Motor neuron (in vitro differentiated cells): ENCODE measurements at regions not wholly inside any gene's neighbourhood (a gene's known extent, or its start where the extent isn't known, plus 50 kb on each side); places are given as distances from the start of the nearest gene placed in this dataset.
A peak's percentile ranks its signal among the peaks of the same experiment; 100 is the strongest.

ENCODE experiments used
- ATAC-seq, 8 experiments: fragments of 200-7000 bp; cut with Tn5 transposase; replicated peaks in 6 of 8; 2 replicates each; pipeline ENCODE4 v1.8.0; 2021; ENCODE audit warnings: mild to moderate bottlenecking in 8 of 8, moderate library complexity in 8 of 8
- H3K27ac ChIP-seq, 2 donors: fragments of 250-450 bp; sonication (Bioruptor Pico); 2 replicates each; pipeline ENCODE4 v1.9.0; 2021; ENCODE audit warnings: antibody characterized with exemption in 2 of 2, mild to moderate bottlenecking in 2 of 2, moderate library complexity in 1 of 2
- H3K4me1 ChIP-seq, 2 donors: fragments of 250-450 bp; sonication (Bioruptor Pico); replicated peaks in 1 of 2; 2 replicates each; pipeline ENCODE4 v1.6.1; 2021; ENCODE audit warnings: antibody characterized with exemption in 2 of 2, mild to moderate bottlenecking in 2 of 2, moderate library complexity in 1 of 2
- H3K4me3 ChIP-seq, 5 donors: fragments of 250-450 bp; sonication (Bioruptor Pico); 2 replicates each; pipeline ENCODE4 v1.9.0; 2021; ENCODE audit warnings: antibody characterized with exemption in 5 of 5, mild to moderate bottlenecking in 5 of 5, moderate library complexity in 4 of 5
- WGBS, 10 experiments: fragments of 450-650 bp; shearing (Covaris generic); methylation state at CpG; one replicate each; pipeline ENCODE4 v1.0.0; 2022; 5-methylcytosine and 5-hydroxymethylcytosine counted together
- in situ Hi-C, 9 experiments: fragments of 400-800 bp; cut with MboI; loops; one replicate each; pipeline ENCODE4 v1.15.0; 2021; ENCODE audit warnings: low sequenced_read_pairs in 9 of 9, low pct_unique_long_range_greater_than_20kb in 2 of 9; ENCODE audit not compliant: unreplicated experiment in 9 of 9

GRCh38 chr16:55271945-55272513, 52.0 kb upstream of the IRX6 start:
- Histone ChIP-seq H3K4me1 (no peaks in the 10 kb centered on the region), H3K4me3 (no peak overlapping the region), H3K27ac (no peak overlapping the region)
- in situ Hi-C loops = loop anchor here in 1 of 9 experiments (25.0 kb wide), 1 partner anchor 335 kb away; the partner anchor contains the start of gene IRX5
- 80 to 100% (median 90%) methylated on average over 2 to 4 of the region's 5 CpGs; no CpG with 5 or more reads in 5 of the 10 experiments for WGBS, 10 experiments
- no peak for ATAC-seq

- H3K4me3 ChIP-seq = no peak overlapping the region
- H3K27ac ChIP-seq = no peak overlapping the region
- ATAC-seq = peak in 1 of 8 experiments; percentile 69
- H3K4me1 ChIP-seq = no peaks in the 10 kb centered on the region
- in situ Hi-C loops = loop anchor here in 1 of 9 experiments (25.0 kb wide), 1 partner anchor 335 kb away; the partner anchor contains the start of gene IRX5
- WGBS, 10 experiments = 0 to 80% (median 33%) methylated on average over 1 of the region's 1 CpG; no CpG with 5 or more reads in 6 of the 10 experiments
These were observed 51.3 kb upstream of the IRX6 start for GRCh38 chr16:55272744-55273143.

DNA sequence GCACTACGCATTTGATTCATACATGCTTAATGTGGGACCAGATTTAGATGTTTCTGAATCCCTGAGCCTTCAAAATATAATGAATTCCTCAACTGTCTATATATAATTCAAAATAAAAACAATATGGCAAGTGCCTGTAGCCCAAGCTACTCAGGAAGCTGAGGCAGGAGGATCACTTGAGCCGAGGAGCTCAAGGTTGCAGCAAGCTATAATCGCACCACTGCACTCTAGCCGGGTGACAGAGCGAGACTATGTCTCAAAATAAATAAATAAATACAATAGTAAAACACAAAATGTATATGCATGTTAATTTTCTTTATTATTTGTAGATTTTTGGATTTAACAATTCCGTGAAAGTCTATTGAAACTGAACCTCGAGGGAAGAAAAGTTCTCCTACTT, 50.6 kb upstream of the IRX6 start:
- Histone ChIP-seq H3K4me1 (no peaks in the 10 kb centered on the region), H3K27ac (no peak overlapping the region), H3K4me3 (no peak overlapping the region)
- in situ Hi-C loops = loop anchor here in 1 of 9 experiments (25.0 kb wide), 1 partner anchor 336 kb away; the partner anchor contains the start of gene IRX5
- no peak for ATAC-seq
- 65 to 100% (median 88%) methylated on average over 2 to 7 of the region's 7 CpGs for WGBS, 10 experiments

- in situ Hi-C loops = loop anchor here in 1 of 9 experiments (25.0 kb wide), 1 partner anchor 337 kb away; the partner anchor contains the start of gene IRX5
- Histone ChIP-seq H3K4me3 (no peak overlapping the region), H3K27ac (no peak overlapping the region), H3K4me1 (no peaks in the 10 kb centered on the region)
- WGBS, 10 experiments = 0 to 100% (median 69%) methylated on average over 1 to 5 of the region's 5 CpGs; no CpG with 5 or more reads in 2 of the 10 experiments
- no peak for ATAC-seq
These were observed 50.0 kb upstream of the IRX6 start for GRCh38 chr16:55273959-55274358.
